Ishikawa (cell line): ENCODE measurements at regions not wholly inside any gene's neighbourhood (a gene's known extent, or its start where the extent isn't known, plus 50 kb on each side); places are given as distances from the start of the nearest gene placed in this dataset.

Experiments
- CEBPB ChIP-seq: IDR thresholded peaks from 2 replicates; pipeline ENCODE4 v1.6.1; 2012
- CREB1 ChIP-seq: IDR thresholded peaks from 2 replicates; pipeline ENCODE4 v1.6.1; 2012; ENCODE audit warnings: low read depth
- EGR1 ChIP-seq: IDR thresholded peaks from 2 replicates; pipeline ENCODE4 v1.6.1; 2012
- EP300 ChIP-seq: IDR thresholded peaks from 2 replicates; pipeline ENCODE4 v1.6.1; 2012; ENCODE audit warnings: borderline replicate concordance
- FOXM1 ChIP-seq: IDR thresholded peaks from 2 replicates; pipeline ENCODE4 v1.6.1; 2012; ENCODE audit warnings: low read depth, borderline replicate concordance
- MAX ChIP-seq: IDR thresholded peaks from 2 replicates; pipeline ENCODE4 v1.6.1; 2012
- NFIC ChIP-seq: IDR thresholded peaks from 2 replicates; pipeline ENCODE4 v1.6.1; 2012
- RAD21 ChIP-seq: IDR thresholded peaks from 2 replicates; pipeline ENCODE4 v1.6.1; 2012; ENCODE audit warnings: low read depth
- REST ChIP-seq: IDR thresholded peaks from 2 replicates; pipeline ENCODE4 v1.6.1; 2012; ENCODE audit warnings: low read depth, mild to moderate bottlenecking
- TAF1 ChIP-seq: IDR thresholded peaks from 2 replicates; pipeline ENCODE4 v1.6.1; 2012; ENCODE audit warnings: low read depth, mild to moderate bottlenecking
- TCF12 ChIP-seq: IDR thresholded peaks from 2 replicates; pipeline ENCODE4 v1.6.1; 2012; ENCODE audit warnings: low read depth
- TEAD4 ChIP-seq: IDR thresholded peaks from 2 replicates; pipeline ENCODE4 v1.6.1; 2012
- USF1 ChIP-seq: IDR thresholded peaks from 2 replicates; pipeline ENCODE4 v1.6.1; 2012
- YY1 ChIP-seq: IDR thresholded peaks from 2 replicates; pipeline ENCODE4 v1.6.1; 2012; ENCODE audit warnings: low read depth
- ZBTB7A ChIP-seq: IDR thresholded peaks from 2 replicates; pipeline ENCODE4 v1.6.1; 2012; ENCODE audit warnings: low read depth

- no peak for TF ChIP-seq USF1
- TF ChIP-seq FOXM1: no peak
- TF ChIP-seq RAD21: no peak
- no peak for TF ChIP-seq CREB1
- no peak for TF ChIP-seq TCF12
- TF ChIP-seq TAF1: no peak
- TF ChIP-seq TEAD4: no peak
- TF ChIP-seq EP300: no peak
- no peak for TF ChIP-seq YY1
- no peak for TF ChIP-seq ZBTB7A
These were observed 323.6 kb upstream of the HS6ST1 start for GRCh38 chr2:128642316-128642715.

GRCh38 chr2:128642821-128643220 is 324.2 kb upstream of the HS6ST1 start:
- no peak for TF ChIP-seq CEBPB
- TF ChIP-seq EGR1: no peak
- TF ChIP-seq YY1: no peak
- no peak for TF ChIP-seq ZBTB7A
- no peak for TF ChIP-seq CREB1
- no peak for TF ChIP-seq RAD21
- TF ChIP-seq TAF1: no peak
- TF ChIP-seq NFIC: no peak
- TF ChIP-seq EP300: no peak
- TF ChIP-seq MAX: no peak
- TF ChIP-seq USF1: no peak
- TF ChIP-seq FOXM1: no peak
- no peak for TF ChIP-seq REST
- TF ChIP-seq TEAD4: no peak
- no peak for TF ChIP-seq TCF12

GRCh38 chr2:128643221-128644065 is 324.8 kb upstream of the HS6ST1 start:
- no peak for TF ChIP-seq USF1
- TF ChIP-seq EGR1: no peak
- no peak for TF ChIP-seq CREB1
- TF ChIP-seq MAX: no peak
- no peak for TF ChIP-seq CEBPB
- TF ChIP-seq EP300: no peak
- TF ChIP-seq NFIC: no peak
- no peak for TF ChIP-seq TCF12

GRCh38 chr2:128644156-128644555 is 325.5 kb upstream of the HS6ST1 start:
- TF ChIP-seq ZBTB7A (no peak), MAX (no peak), YY1 (no peak), EGR1 (no peak), TEAD4 (no peak), FOXM1 (no peak), USF1 (no peak), CREB1 (no peak), EP300 (no peak), RAD21 (no peak), NFIC (no peak), REST (no peak), TAF1 (no peak), CEBPB (no peak), TCF12 (no peak)
